Glomerular visceral epithelial cell (primary cell): ENCODE measurements at regions not wholly inside any gene's neighbourhood (a gene's known extent, or its start where the extent isn't known, plus 50 kb on each side); places are given as distances from the start of the nearest gene placed in this dataset.

Source experiments
- DNase-seq: peaks from one replicate; pipeline ENCODE4 v3.0.0-alpha.2; 2016; ENCODE audit errors: extremely low spot score

GRCh38 chr4:71932941-71933340 lies 98.9 kb upstream of the NPFFR2 start:
- DNase-seq: peak; percentile 24

- DNase-seq: peak; percentile 22
These were observed 93.0 kb upstream of the NPFFR2 start for GRCh38 chr4:71938776-71939175.

GRCh38 chr4:71941001-71941400 lies 90.8 kb upstream of the NPFFR2 start:
- peak; percentile 13 for DNase-seq

- no peak for DNase-seq
These were observed 86.8 kb upstream of the NPFFR2 start for GRCh38 chr4:71944956-71945355.

- no peak for DNase-seq
These were observed 86.0 kb upstream of the NPFFR2 start for GRCh38 chr4:71945791-71946190.

GRCh38 chr4:71958978-71959377 lies 72.8 kb upstream of the NPFFR2 start:
- no peak for DNase-seq

- DNase-seq: no peak
These were observed 69.1 kb upstream of the NPFFR2 start for GRCh38 chr4:71962622-71963264.

GRCh38 chr4:71974681-71975080 lies 57.1 kb upstream of the NPFFR2 start:
- DNase-seq: peak; percentile 76

- no peak for DNase-seq
These were observed 55.3 kb upstream of the NPFFR2 start for GRCh38 chr4:71976523-71976922.

GRCh38 chr4:71978210-71978835 lies 53.5 kb upstream of the NPFFR2 start:
- no peak for DNase-seq

GRCh38 chr4:71980976-71981375 lies 50.8 kb upstream of the NPFFR2 start:
- DNase-seq: peak; percentile 54
